B cell (primary cell): ENCODE measurements at regions not wholly inside any gene's neighbourhood (a gene's known extent, or its start where the extent isn't known, plus 50 kb on each side); places are given as distances from the start of the nearest gene placed in this dataset.

Experiments
- CTCF ChIP-seq: fragments of 200-600 bp; IDR thresholded peaks from one replicate; pipeline ENCODE4 v1.8.0; 2022; ENCODE audit warnings: antibody characterized with exemption, mild to moderate bottlenecking
- EZH2 ChIP-seq: IDR thresholded peaks from 2 replicates; pipeline ENCODE4 v1.6.1; 2012; ENCODE audit warnings: borderline replicate concordance, low read depth, mild to moderate bottlenecking, moderate library complexity, low read length; ENCODE audit not compliant: insufficient read depth, poor library complexity, severe bottlenecking

- no peak for TF ChIP-seq EZH2
- TF ChIP-seq CTCF = no peak
Observed at GRCh38 chr4:74848774-74849173, 54.5 kb upstream of the BTC start.
